SU-DHL-6 (cell line): ENCODE measurements at regions not wholly inside any gene's neighbourhood (a gene's known extent, or its start where the extent isn't known, plus 50 kb on each side); places are given as distances from the start of the nearest gene placed in this dataset.

ENCODE experiments used
- H2AFZ ChIP-seq: fragments of 200-600 bp; sonication (generic); 2 replicates; pipeline ENCODE4 v1.6.1; 2014; ENCODE audit warnings: low read depth, mild to moderate bottlenecking, moderate library complexity, mixed read lengths, antibody characterized with exemption, low read length; ENCODE audit not compliant: severe bottlenecking
- H3F3A ChIP-seq: fragments of 200-600 bp; shearing (Covaris generic); 2 replicates; pipeline ENCODE4 v1.6.0; 2016; ENCODE audit warnings: antibody characterized with exemption, mild to moderate bottlenecking; ENCODE audit not compliant: insufficient read depth
- H3K27ac ChIP-seq: fragments of 200-600 bp; sonication (generic); 2 replicates; pipeline ENCODE4 v1.5.1; 2016; ENCODE audit warnings: low read depth, mild to moderate bottlenecking, low read length, moderate library complexity, mixed read lengths
- H3K27me3 ChIP-seq: fragments of 200-600 bp; sonication (generic), shearing (Covaris generic); 2 replicates; pipeline ENCODE4 v1.6.0; 2014; ENCODE audit warnings: mild to moderate bottlenecking, low read length
- H3K36me3 ChIP-seq: fragments of 200-600 bp; sonication (generic); 2 replicates; pipeline ENCODE4 v1.6.1; 2014; ENCODE audit warnings: mild to moderate bottlenecking, low read length, mixed read lengths
- H3K4me2 ChIP-seq: fragments of 300-600, 200-600 bp; shearing (Covaris generic), sonication (generic); 2 replicates; pipeline ENCODE4 v1.6.0; 2014; ENCODE audit warnings: low read length, low read depth, mild to moderate bottlenecking; ENCODE audit not compliant: poor library complexity, severe bottlenecking
- H3K4me3 ChIP-seq: fragments of 200-600 bp; sonication (generic); 2 replicates; pipeline ENCODE4 v1.5.1; 2014; ENCODE audit warnings: antibody characterized with exemption, low read length, mild to moderate bottlenecking, mixed read lengths; ENCODE audit not compliant: insufficient read depth, poor library complexity, severe bottlenecking
- H3K79me2 ChIP-seq: fragments of 200-600 bp; sonication (generic); 2 replicates; pipeline ENCODE4 v1.6.1; 2014; ENCODE audit warnings: mild to moderate bottlenecking, low read length, moderate library complexity; ENCODE audit not compliant: insufficient read depth
- H3K9ac ChIP-seq: fragments of 200-600 bp; sonication (generic); 2 replicates; pipeline ENCODE4 v1.7.0; 2014; ENCODE audit warnings: mild to moderate bottlenecking, low read length
- H3K9me2 ChIP-seq: fragments of 200-600 bp; sonication (generic); replicated peaks from 2 replicates; pipeline ENCODE4 v1.6.1; 2014; ENCODE audit warnings: low read length; ENCODE audit not compliant: insufficient read depth
- H3K9me3 ChIP-seq: fragments of 200-600 bp; sonication (generic); 2 replicates; pipeline ENCODE4 v1.6.1; 2014; ENCODE audit warnings: low read length, mixed read lengths; ENCODE audit not compliant: insufficient read depth
- H4K20me1 ChIP-seq: fragments of 200-600 bp; sonication (generic); 2 replicates; pipeline ENCODE4 v1.6.1; 2014; ENCODE audit warnings: low read depth, mild to moderate bottlenecking, antibody characterized with exemption, low read length, moderate library complexity, mixed read lengths
- CTCF ChIP-seq: fragments of 200-600 bp; sonication (generic); IDR thresholded peaks from one replicate; pipeline ENCODE4 v1.5.1; 2017; ENCODE audit warnings: antibody characterized with exemption, mild to moderate bottlenecking, low read length, moderate library complexity; ENCODE audit not compliant: insufficient read depth, poor library complexity, severe bottlenecking
- EZH2phosphoT487 ChIP-seq: fragments of 200-600 bp; sonication (generic), shearing (Covaris generic); conservative IDR thresholded peaks from 2 replicates; pipeline ENCODE4 v1.6.1; 2018; ENCODE audit warnings: mild to moderate bottlenecking, antibody characterized with exemption, low read length, moderate library complexity, mixed read lengths

DNA sequence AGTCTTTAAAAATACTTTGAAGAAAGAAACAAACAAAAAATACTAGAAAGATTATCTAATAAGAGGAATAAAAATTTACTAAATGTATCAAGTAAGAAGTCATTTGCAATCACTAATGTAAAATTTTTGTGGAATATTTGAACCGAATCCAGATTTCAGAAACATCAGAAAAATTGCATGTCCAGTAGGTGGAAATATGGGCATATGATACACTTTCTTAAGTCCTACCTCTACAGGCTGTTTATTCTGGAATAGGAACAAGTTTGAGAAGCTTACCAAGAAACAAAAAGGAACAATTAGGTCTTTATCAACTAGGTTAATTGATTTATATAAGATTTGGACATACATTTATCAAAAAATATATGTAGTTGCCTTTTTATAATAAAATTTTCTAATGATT, 292.9 kb upstream of the ROBO1 start:
- no peaks in the 10 kb centered on the region for H4K20me1 ChIP-seq
- no peaks in the 10 kb centered on the region for H3K79me2 ChIP-seq
- H3K9ac ChIP-seq = no peak overlapping the region
- no peaks in the 10 kb centered on the region for H3F3A ChIP-seq
- TF ChIP-seq CTCF (no peak), EZH2phosphoT487 (no peak)
- no peaks in the 10 kb centered on the region for H3K9me3 ChIP-seq
- H2AFZ ChIP-seq = no peak overlapping the region
- no peaks in the 10 kb centered on the region for H3K36me3 ChIP-seq
- H3K9me2 ChIP-seq = no peaks in the 10 kb centered on the region
- H3K4me3 ChIP-seq = no peak overlapping the region
- no peak overlapping the region for H3K4me2 ChIP-seq
- H3K27me3 ChIP-seq = no peaks in the 10 kb centered on the region
- H3K27ac ChIP-seq = no peak overlapping the region

DNA sequence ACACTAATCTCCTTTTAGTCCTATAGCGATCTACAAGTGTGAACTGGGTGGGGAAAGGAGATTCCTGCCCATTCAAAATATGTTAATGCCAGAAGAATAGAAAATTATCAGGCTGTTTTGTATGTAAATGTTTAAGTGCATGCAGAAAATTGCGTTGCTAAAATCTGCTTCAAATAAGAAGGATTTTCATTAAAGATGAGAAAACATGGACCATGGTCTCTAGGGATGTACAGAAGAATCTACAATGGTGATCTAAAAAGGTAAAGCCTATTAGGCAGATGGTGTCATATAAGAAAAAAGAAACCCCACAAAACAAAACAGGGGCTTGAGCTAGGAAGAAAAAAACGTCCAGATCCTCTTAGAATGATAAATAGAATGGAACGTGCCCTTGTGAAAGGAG, 287.5 kb upstream of the ROBO1 start:
- TF ChIP-seq CTCF (no peak), EZH2phosphoT487 (no peak)
- Histone ChIP-seq H3K9me2 (no peaks in the 10 kb centered on the region), H3K27me3 (no peaks in the 10 kb centered on the region), H2AFZ (no peak overlapping the region), H3K4me2 (no peak overlapping the region), H3K9me3 (no peaks in the 10 kb centered on the region), H3K9ac (no peak overlapping the region), H3K36me3 (no peaks in the 10 kb centered on the region), H4K20me1 (no peaks in the 10 kb centered on the region), H3F3A (no peaks in the 10 kb centered on the region), H3K4me3 (no peak overlapping the region), H3K79me2 (no peaks in the 10 kb centered on the region), H3K27ac (no peak overlapping the region)

DNA sequence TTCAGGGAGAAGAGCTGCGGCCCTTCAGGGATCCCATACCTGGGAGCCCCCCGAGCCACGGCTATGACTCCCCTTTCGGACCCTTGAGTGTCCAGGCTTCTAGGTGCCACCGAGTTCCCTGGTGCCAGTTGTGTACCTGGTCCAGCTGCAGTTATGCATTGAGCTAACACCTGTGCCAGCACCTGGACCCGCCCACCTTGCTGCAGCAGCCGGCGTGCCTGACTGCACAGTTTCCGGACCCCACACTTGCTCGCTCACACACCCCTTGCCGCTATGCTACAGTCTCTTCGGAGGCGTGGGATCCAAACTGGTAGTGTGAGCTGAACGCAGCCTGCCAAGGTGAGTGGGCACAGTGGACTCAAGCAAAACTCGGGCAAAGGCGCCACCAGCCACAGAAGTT, 284.5 kb upstream of the ROBO1 start:
- H3K9ac ChIP-seq = no peak overlapping the region
- no peak overlapping the region for H3K27ac ChIP-seq
- H3K9me2 ChIP-seq = no peaks in the 10 kb centered on the region
- H3K27me3 ChIP-seq = no peaks in the 10 kb centered on the region
- H3F3A ChIP-seq = no peaks in the 10 kb centered on the region
- TF ChIP-seq EZH2phosphoT487 = no peak
- TF ChIP-seq CTCF = no peak
- H3K36me3 ChIP-seq = no peaks in the 10 kb centered on the region
- no peak overlapping the region for H3K4me3 ChIP-seq
- H2AFZ ChIP-seq = no peak overlapping the region
- no peaks in the 10 kb centered on the region for H4K20me1 ChIP-seq
- H3K79me2 ChIP-seq = no peaks in the 10 kb centered on the region
- H3K4me2 ChIP-seq = no peak overlapping the region
- H3K9me3 ChIP-seq = no peaks in the 10 kb centered on the region

- Histone ChIP-seq H3K27me3 (no peaks in the 10 kb centered on the region), H3K9ac (no peak overlapping the region), H3K36me3 (no peaks in the 10 kb centered on the region), H3K9me2 (no peaks in the 10 kb centered on the region), H3K4me3 (no peak overlapping the region), H3K79me2 (no peaks in the 10 kb centered on the region), H3K9me3 (no peaks in the 10 kb centered on the region), H3F3A (no peaks in the 10 kb centered on the region), H2AFZ (no peak overlapping the region), H3K4me2 (no peak overlapping the region), H3K27ac (no peak overlapping the region), H4K20me1 (no peaks in the 10 kb centered on the region)
- no peak for TF ChIP-seq EZH2phosphoT487
- TF ChIP-seq CTCF = no peak
Measured at GRCh38 chr3:80051602-80051962, 283.8 kb upstream of the ROBO1 start.
